Activated CD4-positive, CD25-positive, alpha-beta regulatory T cell treated with anti-CD3 and anti-CD28 coated beads, Interleukin-2, amount 50 U/mL, for 24 hours (primary cell): ENCODE measurements at regions not wholly inside any gene's neighbourhood (a gene's known extent, or its start where the extent isn't known, plus 50 kb on each side); places are given as distances from the start of the nearest gene placed in this dataset.
"Not testable (repeated sequence)": the region's sequence is repeated elsewhere in the genome, so short reads cannot be mapped to it uniquely, and the experiment has no call there.

ENCODE experiments used
- ATAC-seq, 2 donors: fragments of 150-1000 bp; cut with Tn5 transposase; one replicate each; pipeline ENCODE4 v1.10.0; 2021; ENCODE audit warnings: mild to moderate bottlenecking in 1 of 2, moderate library complexity in 1 of 2

DNA sequence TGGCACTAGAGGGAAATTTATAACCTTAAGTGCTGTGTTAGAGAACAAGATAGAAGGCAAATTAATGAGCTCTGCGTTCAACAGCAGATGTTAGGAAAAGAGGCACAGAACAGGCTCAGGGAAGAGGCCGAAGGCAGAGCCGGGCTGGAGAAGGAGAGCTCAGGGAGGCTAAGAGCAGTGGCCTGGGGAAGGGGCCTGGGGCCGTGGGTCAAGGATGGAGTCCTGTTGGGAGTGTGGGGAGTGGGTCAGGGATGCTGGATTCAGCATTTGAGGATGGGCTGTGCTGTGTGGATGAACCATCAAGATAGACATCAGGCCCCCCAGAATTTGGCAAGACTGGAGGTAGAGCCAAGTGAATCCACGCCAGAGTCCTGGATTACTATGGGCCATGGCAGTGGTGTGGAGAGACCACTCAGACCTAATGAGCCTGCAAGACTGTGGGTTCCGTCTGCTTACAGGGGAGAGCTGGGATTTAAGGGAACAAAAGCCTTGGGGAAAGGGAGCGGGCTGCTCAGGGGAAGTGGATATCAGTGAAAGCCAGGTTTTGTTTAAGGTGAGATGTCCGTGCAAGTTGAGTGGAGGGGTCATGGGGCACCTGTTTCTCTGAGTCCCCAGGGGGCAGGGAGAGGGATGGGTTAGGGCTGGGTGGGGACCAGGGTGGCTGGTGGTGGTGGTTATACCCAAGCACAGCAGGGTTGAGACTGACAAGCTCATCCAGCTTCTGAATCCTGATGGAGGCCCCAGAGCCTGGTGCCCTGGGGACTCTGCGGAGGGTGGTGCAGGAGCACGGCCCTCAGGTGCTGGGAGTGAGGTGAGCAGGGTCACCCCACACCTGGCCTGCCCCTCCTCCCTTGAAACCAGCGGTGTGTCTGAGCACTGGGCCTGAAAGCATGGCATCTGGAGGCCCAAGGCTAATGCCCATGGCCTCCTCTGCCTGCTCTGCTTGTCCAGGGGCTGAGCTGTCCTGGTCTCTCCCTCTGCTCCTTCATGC is 101.7 kb downstream of the BMS1 start:
- peak in 1 of 2 donors; percentile 25 for ATAC-seq

DNA sequence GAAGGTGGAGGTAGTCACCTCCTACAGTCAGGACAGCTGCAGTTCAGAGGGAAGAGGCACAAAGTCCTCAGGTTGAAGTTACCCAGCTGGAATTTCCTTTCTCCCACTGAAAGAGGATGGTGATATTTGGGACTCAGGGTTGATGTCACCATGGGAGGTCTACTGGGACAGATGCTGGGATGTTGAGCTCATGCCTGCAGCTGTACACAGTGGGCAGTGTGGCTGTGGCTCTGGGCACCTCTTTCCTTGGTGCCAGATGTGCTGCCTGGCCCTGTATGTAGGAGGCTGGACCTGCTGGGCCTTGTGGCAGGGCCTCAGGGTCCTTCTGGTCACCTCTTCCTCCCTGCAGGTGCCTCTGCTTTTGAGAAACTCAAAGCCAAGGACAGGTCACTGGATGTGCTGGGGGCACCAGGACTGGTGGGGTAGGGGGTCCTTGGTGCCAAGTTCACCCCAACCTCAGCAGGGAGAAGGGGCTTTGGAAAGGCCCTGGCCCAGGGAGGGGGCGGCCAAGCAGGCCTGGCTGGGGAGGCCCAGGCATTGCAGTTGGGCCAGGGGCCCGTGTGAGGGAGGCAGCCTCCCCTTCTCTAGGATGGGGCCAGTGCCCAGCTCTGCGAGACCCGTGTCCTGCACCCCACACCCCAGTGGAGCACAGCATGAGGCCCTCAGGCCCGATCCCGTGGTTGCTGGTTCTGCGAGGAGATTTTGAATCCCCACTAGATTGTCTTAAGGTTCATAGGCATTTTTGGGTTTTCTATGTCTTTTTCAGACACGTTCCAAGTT is 103.1 kb downstream of the BMS1 start:
- no peak for ATAC-seq

DNA sequence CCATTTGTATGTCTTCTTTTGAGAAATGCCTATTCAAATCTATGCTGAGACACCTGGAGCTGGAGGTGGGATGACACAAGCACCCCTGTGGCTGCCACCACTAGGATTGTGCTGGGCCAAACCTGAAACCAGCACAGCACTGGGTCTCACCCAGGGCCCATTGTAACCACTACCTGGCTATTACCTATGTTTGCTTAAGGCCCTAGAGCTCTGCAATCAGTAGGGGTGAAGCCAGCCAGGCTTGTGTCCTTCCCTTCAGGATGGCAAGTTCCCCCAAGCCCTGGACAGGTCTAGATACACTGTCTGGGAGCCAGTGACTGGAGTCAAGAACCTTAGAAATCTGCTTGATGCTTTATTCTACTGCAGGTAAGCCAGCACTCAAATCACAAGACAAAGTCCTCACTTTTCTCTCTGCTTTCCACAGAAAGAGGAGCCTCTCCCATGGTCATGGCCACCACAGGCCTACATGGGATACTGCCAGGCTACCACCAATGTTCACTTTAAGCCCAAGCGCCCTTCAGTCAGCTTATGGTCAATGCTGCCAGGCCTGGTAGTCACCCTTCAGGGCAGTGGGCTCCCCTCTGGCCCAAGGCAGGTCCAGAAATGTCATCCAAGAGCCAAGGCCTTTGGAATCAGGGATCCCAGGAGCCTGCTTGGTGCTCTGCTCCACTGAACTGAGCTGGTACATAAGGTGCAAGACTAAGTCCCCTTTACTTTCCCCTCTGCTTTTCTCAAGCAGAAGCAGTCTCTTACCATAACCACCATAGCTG is 105.3 kb downstream of the BMS1 start:
- ATAC-seq, result no peak

DNA sequence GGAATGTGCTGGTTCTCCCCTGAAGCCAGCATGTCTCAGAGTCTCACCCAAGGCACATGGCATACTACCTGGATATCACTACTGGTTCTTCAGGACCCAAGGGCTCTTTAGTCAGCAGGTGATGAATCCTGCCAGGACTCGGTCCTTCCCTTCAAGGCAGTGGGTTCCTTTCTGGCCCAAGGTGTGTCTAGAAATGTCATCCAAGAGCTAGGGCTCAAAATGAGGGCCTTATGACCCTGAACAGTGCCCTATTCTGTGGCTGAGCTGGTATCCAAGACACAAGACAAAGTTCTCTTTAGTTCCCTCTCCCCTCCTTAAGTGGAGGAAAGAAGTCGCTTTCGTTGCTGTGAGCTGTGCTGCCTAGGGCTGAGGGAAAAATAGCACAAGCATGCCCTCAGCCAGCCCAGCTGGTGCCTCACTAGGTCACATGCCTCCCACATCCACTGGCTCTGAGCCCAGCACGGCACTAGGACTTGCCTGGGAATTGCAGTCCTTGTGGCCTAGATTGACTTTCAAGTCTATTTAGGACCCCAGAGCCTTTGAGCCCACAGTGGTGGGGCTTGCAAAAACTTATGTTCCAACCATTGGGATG is 106.0 kb downstream of the BMS1 start:
- no peak for ATAC-seq

DNA sequence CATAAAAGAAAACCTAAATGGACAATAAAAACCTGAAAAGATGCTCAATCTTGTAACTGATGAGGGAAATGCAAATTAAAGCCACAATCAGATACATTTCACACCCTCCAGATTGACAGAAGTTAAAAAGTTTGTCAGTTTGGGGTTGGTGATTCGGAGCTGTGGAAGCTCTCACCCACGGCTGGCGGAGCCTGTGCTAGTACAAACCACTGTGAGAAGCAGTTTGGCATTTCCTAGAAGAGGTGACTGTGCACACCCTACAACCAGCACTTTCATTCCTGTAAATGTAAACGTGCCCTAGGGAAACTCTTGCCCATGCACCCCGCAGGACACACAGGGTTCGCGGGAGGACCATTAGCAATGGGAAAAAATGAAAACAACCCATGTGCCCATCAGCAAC is 114.1 kb downstream of the BMS1 start:
- no peak for ATAC-seq

DNA sequence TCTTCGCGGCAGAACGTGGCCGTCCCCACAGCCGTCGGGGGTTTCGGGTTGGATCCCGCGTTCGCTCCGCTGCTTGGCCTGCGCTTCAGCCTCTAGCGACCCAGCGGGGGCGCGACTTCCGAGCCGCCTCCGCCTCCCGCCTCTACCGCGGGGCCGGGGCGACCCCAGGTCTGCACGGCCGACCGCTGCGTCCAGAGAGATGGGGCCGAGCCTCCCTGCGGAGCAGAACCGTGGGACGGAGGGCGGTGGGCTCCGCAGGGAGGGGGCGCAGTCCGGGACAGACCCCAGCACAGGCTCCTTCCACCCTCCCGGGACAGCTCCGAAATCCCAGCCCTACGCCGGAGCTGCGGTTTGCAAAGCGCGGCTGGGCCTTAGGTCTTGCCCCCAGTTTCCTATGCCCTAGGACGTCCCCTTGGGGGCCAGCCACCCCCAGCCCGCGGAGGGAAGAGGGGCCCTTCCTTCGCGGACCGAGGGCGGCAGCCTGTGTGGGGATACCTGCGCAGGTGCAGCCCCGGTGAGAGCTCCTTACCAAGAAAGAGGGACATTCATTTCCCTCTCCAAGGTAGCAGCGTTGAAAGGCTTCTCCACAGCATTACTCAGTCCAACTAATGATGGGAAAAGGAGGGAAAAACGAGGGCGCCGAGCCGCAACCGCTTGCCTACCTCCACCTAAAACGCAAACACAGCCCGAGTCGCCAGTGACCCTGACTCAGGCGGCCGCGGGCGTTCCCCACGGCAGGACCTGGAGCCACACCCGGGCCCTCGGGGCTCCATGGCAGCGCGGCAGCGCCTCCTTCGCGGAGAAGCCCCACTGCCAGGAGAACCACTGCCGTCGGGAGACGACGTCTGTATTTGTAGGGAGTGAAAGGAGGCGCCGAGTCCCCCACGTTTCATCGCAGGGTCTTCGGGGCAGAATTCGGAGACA is 115.7 kb downstream of the BMS1 start:
- ATAC-seq, result no peak

DNA sequence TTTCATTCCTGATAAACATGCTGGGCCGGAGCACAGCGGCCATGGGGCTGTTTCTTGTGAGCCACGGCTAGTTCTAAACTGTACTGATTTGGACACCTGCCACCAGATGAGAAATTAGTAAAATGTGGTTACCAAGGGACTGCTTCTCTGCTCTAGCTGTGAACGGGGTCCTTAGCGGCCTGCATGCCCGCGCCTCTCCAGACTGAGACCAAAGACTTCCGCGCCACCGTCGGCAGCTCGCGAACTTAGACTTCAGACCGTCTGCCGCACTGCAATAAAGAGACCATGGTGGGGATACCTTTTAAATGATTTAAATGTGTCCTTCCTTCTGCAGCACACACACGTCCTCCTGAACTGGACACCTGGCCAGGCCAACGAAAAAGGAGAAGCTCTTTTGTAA is 116.4 kb downstream of the BMS1 start:
- ATAC-seq, result no peak

DNA sequence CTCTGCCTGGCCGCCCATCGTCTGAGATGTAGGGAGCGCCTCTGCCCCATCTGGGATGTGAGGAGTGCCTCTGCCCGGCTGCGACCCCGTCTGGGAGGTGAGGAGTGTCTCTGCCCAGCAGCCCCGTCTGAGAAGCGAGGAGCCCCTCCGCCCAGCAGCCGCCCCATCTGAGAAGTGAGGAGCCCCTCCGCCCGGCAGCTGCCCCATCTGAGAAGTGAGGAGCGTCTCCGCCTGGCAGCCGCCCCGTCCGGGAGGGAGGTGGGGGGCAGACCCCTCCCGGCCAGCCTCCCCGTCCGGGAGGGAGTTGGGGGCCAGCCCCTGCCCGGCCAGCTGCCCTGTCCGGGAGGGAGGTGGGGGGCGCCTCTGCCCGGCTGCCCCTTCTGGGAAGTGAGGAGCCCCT is 117.8 kb downstream of the BMS1 start:
- ATAC-seq, result not testable (repeated sequence)

DNA sequence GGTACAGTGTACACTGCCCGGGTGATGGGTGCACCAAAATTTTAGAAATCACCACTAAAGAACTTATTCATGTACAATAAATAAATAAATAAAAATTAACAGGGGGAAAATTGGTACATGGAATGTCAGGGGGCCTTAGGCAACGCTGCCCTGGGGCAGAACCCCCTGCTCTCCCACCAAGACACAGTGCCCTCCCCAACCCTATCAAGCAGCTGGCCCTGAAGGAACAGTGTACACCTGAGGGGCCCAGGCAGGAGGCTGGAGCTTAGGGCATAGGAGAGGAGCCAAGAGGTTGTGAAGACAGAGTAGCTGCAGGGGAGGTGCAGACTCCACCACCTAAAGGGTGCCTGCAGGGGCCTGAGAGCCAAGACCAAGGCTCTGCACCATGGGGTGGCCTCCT is 128.8 kb downstream of the BMS1 start:
- no peak for ATAC-seq

DNA sequence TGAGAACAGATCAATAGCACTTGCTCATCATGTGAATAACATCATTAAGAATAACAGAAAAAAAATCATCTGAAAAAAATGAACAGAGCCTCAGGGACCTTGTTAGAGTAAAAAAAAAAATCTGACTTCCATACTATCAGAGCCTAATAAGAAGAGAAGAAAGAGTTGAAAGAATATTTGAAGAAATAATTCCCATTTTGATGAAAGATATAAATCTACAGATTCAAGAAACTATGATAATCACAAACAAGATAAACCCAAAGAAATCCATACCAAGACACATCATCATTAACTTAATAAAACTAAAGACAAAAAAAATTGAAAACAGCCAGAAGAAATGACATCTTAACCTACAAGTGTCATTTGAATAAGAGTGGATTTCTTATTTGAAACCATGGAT is 134.4 kb downstream of the BMS1 start:
- ATAC-seq, result no peak

DNA sequence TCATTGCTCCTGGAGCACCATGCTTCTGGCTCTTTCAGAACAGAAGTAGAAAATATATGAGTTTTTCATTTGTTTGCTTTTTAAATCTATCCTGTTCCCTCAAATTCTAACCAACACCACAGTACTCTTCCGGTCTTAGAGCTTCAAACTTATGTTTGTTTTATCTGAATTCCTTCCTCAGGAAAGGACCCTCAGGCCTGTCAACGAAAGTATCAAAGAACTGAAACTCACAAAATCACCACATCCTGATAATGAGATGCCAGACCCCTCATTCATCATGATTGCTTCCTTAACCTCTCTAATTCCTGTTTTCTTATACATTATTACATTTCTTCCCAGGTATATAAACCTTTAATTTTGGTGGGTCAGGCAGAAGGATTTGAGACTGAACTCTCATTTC is 135.2 kb downstream of the BMS1 start:
- ATAC-seq, result no peak

DNA sequence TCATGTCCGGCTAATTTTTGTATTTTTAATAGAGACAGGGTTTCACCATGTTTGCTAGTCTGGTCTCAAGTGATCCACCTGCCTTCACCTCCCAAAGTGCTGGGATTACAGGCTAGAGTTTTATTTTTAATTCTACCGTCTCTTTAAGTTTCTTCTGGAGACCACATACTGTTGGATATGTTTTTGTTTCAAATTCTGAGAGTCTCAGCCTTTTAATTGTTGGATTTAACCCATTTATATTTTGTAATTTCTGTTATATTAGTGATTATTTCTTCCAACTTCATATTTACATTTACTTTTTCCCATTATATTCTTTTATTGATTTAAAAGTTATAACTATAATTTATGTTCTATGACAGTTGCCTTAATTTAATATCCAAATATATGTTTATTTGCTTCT is 139.4 kb downstream of the BMS1 start:
- ATAC-seq, result no peak

DNA sequence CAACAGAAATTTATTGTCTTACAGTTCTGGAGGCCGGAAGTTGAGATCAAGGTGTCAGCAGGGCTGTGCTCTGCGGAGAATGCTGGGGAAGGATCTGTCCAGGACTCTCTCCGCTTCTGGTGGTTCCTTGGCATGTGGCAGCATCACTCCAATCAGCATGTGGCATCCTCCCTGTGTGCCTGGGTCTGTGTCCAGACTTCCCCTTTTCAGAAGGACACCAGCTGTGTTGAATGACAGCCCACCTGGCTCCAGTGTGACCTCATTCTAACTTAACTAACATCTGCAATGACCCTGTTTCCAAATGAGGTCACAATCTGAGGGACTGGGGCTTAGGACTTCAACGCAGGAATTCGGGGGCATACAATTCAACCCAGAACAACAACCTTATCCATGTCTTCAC is 141.9 kb downstream of the BMS1 start:
- no peak for ATAC-seq

DNA sequence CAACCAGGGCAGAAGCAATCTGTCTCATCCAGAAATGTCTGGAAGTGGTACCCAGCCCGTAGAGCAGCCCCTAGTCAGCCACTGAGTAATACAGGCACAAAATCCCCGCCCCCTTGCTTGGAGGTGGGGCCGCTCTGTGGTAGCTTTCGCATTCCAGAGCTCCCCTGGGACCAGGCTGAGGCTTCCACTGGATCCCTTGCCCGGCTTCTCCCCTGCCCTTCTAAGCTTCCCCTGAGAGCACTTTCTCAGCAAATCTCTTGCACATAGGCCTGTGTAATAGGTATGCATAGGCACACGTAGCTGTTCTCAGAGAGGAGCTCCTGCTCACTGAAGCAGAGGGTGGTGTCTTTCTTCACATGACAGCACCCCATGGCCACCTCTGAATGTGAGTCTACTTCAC is 144.2 kb downstream of the BMS1 start:
- no peak for ATAC-seq

DNA sequence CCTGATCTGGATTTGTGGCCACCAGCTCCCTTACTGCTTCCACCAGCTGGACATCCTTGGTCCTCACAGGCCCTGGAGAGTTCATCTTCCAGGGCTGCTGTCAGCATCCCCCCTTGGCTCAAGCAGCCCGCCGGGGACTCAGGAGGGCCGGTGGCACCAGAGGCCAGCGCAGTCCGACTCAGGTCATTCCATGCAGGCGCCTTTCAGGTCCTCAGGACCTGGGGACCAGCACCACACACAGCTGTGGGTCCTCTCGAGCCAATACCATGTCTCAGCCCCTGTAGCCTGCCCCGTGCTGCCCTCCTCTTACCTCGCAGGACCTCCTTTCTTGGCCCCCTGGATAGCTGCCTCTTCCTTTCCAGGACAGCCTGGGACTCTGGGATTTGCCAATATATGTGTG is 145.5 kb downstream of the BMS1 start:
- ATAC-seq, result no peak

DNA sequence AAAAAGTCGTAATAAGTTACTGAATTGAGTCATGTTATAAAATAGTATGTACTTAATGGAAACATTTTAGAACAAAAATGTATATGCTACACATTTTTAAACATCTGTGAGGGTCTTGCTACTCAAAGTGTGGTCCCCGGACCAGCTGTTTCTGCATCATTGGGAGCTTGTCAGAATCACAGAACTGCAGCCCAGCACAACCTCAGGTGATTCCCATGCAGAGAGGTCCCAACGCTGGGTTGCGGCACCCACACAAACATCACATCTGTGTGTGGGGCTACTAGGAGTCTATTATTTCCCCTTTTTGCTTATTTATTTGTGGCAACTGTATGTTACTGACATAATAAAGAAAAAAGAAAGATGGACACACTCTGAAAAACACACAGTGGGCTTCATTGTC is 146.6 kb downstream of the BMS1 start:
- ATAC-seq, result no peak

DNA sequence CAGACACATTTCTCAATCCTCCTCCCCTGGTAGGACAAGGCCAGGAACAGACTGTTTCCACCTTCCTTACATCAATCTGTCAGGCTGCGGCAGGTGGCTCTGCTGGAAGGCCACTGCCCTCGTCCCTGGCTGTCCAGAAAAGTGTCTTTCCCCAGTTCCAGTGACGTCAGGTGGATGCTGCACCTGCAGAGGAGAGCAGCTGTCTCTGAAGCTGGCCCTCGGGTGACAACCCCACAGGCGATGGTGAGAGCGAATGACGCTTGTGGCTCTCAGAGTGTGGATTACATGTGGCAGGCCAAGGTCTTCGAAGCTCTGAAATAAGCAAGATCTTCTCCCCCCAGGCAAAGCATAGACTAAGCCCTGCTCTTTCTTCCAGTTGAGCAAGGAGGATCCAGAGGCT is 146.9 kb upstream of the RET start:
- no peak for ATAC-seq

DNA sequence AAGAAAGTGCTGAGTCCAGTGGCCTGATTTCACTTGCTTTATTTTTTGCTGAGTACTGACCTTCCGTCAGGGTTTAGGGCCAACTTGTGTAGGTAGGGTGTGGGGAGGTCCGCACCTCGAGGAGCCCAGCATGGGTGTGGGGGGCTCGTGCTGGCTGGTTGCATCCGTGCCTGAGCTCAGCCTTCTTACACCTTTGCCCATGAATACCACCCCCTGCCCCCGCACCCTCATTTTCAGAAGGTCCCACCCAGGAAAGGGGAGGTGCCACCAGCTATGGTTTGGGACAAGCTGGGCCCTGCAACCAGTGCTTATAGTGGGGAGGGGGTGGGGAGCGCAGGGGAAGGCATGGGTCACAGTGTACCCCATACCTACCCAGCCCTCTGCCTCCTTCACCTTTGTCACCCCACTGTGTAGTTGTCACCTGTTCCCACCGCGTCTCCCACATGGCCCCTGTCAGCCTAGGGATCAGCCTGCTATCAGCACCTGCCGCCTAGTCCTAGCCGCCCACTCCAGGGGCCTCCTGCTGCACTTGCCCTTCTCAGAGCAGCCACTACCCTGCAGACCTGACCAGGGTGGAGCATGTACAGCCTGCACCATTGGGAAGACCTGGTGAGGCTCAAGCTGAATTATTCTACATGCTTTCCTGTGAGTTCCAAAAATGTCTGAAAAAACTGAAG is 146.2 kb upstream of the RET start:
- ATAC-seq, result no peak

DNA sequence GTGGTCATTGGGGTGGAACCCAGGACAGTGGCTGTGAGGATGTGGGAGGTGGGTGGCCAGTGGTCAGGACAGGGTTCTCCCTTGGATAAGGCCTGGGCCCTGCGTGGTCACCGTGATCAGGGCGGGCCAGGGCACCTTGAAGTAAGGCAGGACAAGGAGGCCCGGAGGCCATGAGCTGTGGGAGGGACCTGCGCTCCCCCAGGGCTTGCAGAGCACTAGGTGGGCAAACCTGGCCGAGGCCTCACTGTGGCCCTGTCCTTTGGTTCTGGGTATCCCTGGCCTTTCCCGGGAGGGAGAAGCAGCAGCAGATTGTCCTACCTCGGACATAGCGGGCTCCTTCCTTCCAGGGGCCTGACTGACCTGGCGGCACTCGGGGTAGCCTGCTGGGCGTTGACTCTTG is 144.8 kb upstream of the RET start:
- no peak for ATAC-seq

DNA sequence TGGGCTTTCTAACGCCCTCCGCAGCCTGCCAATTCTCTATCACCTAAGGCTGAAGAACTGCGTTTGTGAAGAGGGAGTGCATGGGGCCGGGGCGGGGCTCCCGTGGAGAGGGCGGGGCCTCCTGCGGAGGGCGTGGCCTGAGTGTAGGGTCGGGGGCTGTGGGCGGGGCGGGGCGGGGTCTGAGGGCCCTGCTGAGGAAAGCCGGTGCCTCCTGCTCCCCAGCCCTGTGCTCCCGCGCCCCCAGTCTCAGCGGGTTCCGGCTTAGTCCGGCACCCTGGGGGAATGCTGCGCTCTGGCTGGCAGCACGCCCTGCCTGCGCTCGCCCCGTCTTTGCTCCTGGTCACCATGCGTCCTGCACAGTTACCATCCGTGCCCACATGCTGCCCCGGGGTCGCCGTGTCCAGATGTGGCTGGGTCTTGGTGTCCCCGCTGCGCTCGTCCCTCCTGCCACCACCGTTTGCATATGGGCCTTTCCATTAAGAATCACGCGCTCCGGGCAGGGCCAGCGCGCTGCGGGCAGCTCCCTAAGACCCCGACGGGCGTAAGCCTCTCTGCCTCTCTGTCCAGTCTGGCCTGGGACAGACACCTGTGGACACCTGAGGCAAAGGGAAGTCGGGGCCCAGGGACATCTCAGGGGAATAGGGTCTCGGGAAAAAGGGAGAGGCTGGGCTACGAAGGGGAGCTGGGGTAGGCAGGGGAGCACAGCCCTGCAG is 144.0 kb upstream of the RET start:
- ATAC-seq, result peak; percentile 27 to 33
